H1 (cell line): ENCODE measurements at regions not wholly inside any gene's neighbourhood (a gene's known extent, or its start where the extent isn't known, plus 50 kb on each side); places are given as distances from the start of the nearest gene placed in this dataset.

Experiments used
- CBX5 ChIP-seq: fragments of 300-800, 300-1000 bp; sonication (generic); IDR thresholded peaks from 2 replicates; pipeline ENCODE4 v1.7.1; 2016; ENCODE audit warnings: antibody characterized with exemption, low read length, low read depth
- EZH2 ChIP-seq: fragments of 200-600 bp; sonication (generic); IDR thresholded peaks from 2 replicates; pipeline ENCODE4 v1.7.1; 2012; ENCODE audit warnings: low read depth, mild to moderate bottlenecking, moderate library complexity, low read length, inconsistent platforms; ENCODE audit not compliant: severe bottlenecking
- POLR2A ChIP-seq, 2 experiments: IDR thresholded peaks; 1 replicate in 1 of 2; 2 replicates in 1 of 2; pipeline ENCODE4 v1.6.1; 2011; ENCODE audit warnings: low read depth in 2 of 2, low read length in 2 of 2, mild to moderate bottlenecking in 2 of 2; ENCODE audit errors: control extremely low read depth in 1 of 2
- POLR2AphosphoS5 ChIP-seq: IDR thresholded peaks from 2 replicates; pipeline ENCODE4 v1.6.1; 2011; ENCODE audit warnings: low read depth, low read length
- SP2 ChIP-seq: IDR thresholded peaks from 2 replicates; pipeline ENCODE4 v1.6.1; 2012; ENCODE audit warnings: mild to moderate bottlenecking, low read length, inconsistent platforms
- TF ChIP-seq, protein P1 (sequence below): IDR thresholded peaks from 2 replicates; pipeline ENCODE4 v1.6.1; 2011; ENCODE audit warnings: low read depth, mild to moderate bottlenecking, low read length; ENCODE audit not compliant: insufficient read depth
- TF ChIP-seq, protein P2 (sequence below), 3 experiments: IDR thresholded peaks; 1 replicate in 2 of 3; 2 replicates in 1 of 3; pipeline versions ENCODE4 v1.5.1 to v1.6.1; 2011; ENCODE audit warnings: low read length in 3 of 3, mild to moderate bottlenecking in 3 of 3, inconsistent platforms in 2 of 3, low read depth in 1 of 3, moderate library complexity in 1 of 3; ENCODE audit not compliant: insufficient read depth in 1 of 3; ENCODE audit errors: control extremely low read depth in 1 of 3
- TF ChIP-seq, protein P3 (sequence below): IDR thresholded peaks from 2 replicates; pipeline ENCODE4 v1.6.1; 2012; ENCODE audit warnings: inconsistent platforms

DNA sequence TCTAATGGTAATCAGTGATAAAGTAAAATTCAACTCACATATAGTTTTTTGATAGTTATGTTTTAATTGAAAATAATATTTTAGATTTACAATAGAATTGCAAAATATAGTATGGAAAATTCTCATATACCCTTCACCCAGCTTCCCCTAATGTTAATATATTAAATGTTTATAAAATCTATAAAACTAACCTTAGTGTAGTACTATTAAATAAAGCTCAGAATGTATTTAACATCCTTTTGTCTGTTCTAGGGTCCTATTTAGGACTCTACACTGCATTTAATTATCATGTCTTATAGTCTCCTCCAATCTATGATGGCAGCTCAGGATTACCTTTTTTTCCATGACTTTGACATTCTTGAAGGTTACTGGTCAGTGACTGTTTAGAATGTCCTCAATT is 389.2 kb downstream of the LMX1A start:
- TF ChIP-seq POLR2AphosphoS5 = no peak
- TF ChIP-seq, protein P1, sequence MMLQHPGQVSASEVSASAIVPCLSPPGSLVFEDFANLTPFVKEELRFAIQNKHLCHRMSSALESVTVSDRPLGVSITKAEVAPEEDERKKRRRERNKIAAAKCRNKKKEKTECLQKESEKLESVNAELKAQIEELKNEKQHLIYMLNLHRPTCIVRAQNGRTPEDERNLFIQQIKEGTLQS = no peak
- TF ChIP-seq CBX5 = no peak
- no peak for TF ChIP-seq SP2
- TF ChIP-seq, protein P2, sequence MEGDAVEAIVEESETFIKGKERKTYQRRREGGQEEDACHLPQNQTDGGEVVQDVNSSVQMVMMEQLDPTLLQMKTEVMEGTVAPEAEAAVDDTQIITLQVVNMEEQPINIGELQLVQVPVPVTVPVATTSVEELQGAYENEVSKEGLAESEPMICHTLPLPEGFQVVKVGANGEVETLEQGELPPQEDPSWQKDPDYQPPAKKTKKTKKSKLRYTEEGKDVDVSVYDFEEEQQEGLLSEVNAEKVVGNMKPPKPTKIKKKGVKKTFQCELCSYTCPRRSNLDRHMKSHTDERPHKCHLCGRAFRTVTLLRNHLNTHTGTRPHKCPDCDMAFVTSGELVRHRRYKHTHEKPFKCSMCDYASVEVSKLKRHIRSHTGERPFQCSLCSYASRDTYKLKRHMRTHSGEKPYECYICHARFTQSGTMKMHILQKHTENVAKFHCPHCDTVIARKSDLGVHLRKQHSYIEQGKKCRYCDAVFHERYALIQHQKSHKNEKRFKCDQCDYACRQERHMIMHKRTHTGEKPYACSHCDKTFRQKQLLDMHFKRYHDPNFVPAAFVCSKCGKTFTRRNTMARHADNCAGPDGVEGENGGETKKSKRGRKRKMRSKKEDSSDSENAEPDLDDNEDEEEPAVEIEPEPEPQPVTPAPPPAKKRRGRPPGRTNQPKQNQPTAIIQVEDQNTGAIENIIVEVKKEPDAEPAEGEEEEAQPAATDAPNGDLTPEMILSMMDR (IDR thresholded peaks at IDR 0.05; ENCODE audit: control extremely low read depth in 1 of 3, insufficient read depth in 1 of 3, low read depth in 1 of 3, low read length in 3 of 3) = no peak
- no peak for TF ChIP-seq EZH2
- TF ChIP-seq POLR2A (IDR thresholded peaks at IDR 0.05; ENCODE audit: control extremely low read depth in 1 of 2, low read depth in 2 of 2, low read length in 2 of 2) = no peak
- TF ChIP-seq, protein P3, sequence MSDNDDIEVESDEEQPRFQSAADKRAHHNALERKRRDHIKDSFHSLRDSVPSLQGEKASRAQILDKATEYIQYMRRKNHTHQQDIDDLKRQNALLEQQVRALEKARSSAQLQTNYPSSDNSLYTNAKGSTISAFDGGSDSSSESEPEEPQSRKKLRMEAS = no peak
